HCT116 (cell line): ENCODE measurements at regions not wholly inside any gene's neighbourhood (a gene's known extent, or its start where the extent isn't known, plus 50 kb on each side); places are given as distances from the start of the nearest gene placed in this dataset.

ENCODE experiments used
- CEBPB ChIP-seq: IDR thresholded peaks from 2 replicates; pipeline ENCODE4 v1.6.1; 2012; ENCODE audit warnings: low read depth
- CTCF ChIP-seq, 3 experiments: fragments of 200-600 bp in 1 of 3; sonication (generic) in 1 of 3; IDR thresholded peaks in 2 of 3; conservative IDR thresholded peaks in 1 of 3; 2 replicates each; pipeline ENCODE4 v1.5.1; 2012 to 2017; ENCODE audit warnings: low read depth in 2 of 3, low read length in 2 of 3, antibody characterized with exemption in 1 of 3, borderline replicate concordance in 1 of 3, control low read depth in 1 of 3, mild to moderate bottlenecking in 1 of 3, mixed read lengths in 1 of 3, mixed run types in 1 of 3, moderate library complexity in 1 of 3; ENCODE audit not compliant: insufficient read depth in 1 of 3
- EZH2phosphoT487 ChIP-seq: fragments of 200-600 bp; IDR thresholded peaks from 2 replicates; pipeline ENCODE4 v1.6.1; 2018; ENCODE audit warnings: antibody characterized with exemption, borderline replicate concordance
- POLR2A ChIP-seq: IDR thresholded peaks from 2 replicates; pipeline ENCODE4 v1.7.0; 2011; ENCODE audit warnings: borderline replicate concordance; ENCODE audit not compliant: insufficient read depth, insufficient read length; ENCODE audit errors: extremely low read depth
- POLR2AphosphoS5 ChIP-seq: IDR thresholded peaks from 2 replicates; pipeline ENCODE4 v1.6.1; 2011; ENCODE audit warnings: mild to moderate bottlenecking, low read depth, low read length, moderate library complexity
- SIN3A ChIP-seq: IDR thresholded peaks from 2 replicates; pipeline ENCODE4 v1.6.1; 2012; ENCODE audit warnings: low read depth
- SP1 ChIP-seq: IDR thresholded peaks from 2 replicates; pipeline ENCODE4 v1.6.1; 2012; ENCODE audit warnings: low read depth
- TF ChIP-seq, protein P1 (sequence below): IDR thresholded peaks from 2 replicates; pipeline ENCODE4 v1.6.1; 2011; ENCODE audit warnings: mild to moderate bottlenecking, low read length, moderate library complexity; ENCODE audit not compliant: insufficient replicate concordance; ENCODE audit errors: extremely low read depth

GRCh38 chr2:19646987-19647386 lies 254.8 kb downstream of the TTC32 start:
- TF ChIP-seq SIN3A, result no peak
- TF ChIP-seq CTCF (IDR thresholded peaks at IDR 0.05 in 2 of 3, conservative IDR thresholded peaks at IDR 0.05 in 1 of 3; ENCODE audit: borderline replicate concordance in 1 of 3, insufficient read depth in 1 of 3, low read depth in 2 of 3, low read length in 2 of 3), result no peak
- no peak for TF ChIP-seq CEBPB
- TF ChIP-seq POLR2A, result no peak
- no peak for TF ChIP-seq POLR2AphosphoS5
- TF ChIP-seq, protein P1, sequence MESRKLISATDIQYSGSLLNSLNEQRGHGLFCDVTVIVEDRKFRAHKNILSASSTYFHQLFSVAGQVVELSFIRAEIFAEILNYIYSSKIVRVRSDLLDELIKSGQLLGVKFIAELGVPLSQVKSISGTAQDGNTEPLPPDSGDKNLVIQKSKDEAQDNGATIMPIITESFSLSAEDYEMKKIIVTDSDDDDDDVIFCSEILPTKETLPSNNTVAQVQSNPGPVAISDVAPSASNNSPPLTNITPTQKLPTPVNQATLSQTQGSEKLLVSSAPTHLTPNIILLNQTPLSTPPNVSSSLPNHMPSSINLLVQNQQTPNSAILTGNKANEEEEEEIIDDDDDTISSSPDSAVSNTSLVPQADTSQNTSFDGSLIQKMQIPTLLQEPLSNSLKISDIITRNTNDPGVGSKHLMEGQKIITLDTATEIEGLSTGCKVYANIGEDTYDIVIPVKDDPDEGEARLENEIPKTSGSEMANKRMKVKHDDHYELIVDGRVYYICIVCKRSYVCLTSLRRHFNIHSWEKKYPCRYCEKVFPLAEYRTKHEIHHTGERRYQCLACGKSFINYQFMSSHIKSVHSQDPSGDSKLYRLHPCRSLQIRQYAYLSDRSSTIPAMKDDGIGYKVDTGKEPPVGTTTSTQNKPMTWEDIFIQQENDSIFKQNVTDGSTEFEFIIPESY, result no peak
- TF ChIP-seq EZH2phosphoT487, result no peak
- no peak for TF ChIP-seq SP1
